Liver (tissue), 8 donors: ENCODE measurements at regions not wholly inside any gene's neighbourhood (a gene's known extent, or its start where the extent isn't known, plus 50 kb on each side); places are given as distances from the start of the nearest gene placed in this dataset.

Experiments used
- DNase-seq: peaks from one replicate; pipeline ENCODE4 v3.0.0-alpha.2; 2017; ENCODE audit warnings: low spot score
- H3K27ac ChIP-seq, 2 donors: one replicate each; pipeline ENCODE4 v1.7.0; 2013; ENCODE audit warnings: inconsistent platforms in 2 of 2, low read length in 2 of 2, control low read depth in 1 of 2, low read depth in 1 of 2, mild to moderate bottlenecking in 1 of 2
- H3K27me3 ChIP-seq, 4 donors: one replicate each; pipeline versions ENCODE4 v1.6.1 to v1.7.0; 2013; ENCODE audit warnings: low read length in 3 of 4, inconsistent platforms in 1 of 4, mild to moderate bottlenecking in 1 of 4, moderate library complexity in 1 of 4; ENCODE audit not compliant: control insufficient read depth in 4 of 4, insufficient read depth in 4 of 4
- H3K36me3 ChIP-seq, 4 donors: one replicate each; pipeline versions ENCODE4 v1.6.1 to v1.7.0; 2013; ENCODE audit warnings: low read length in 3 of 4, mild to moderate bottlenecking in 3 of 4, low read depth in 1 of 4, moderate library complexity in 1 of 4; ENCODE audit not compliant: control insufficient read depth in 4 of 4, insufficient read depth in 3 of 4
- H3K4me1 ChIP-seq, 4 donors: one replicate each; pipeline versions ENCODE4 v1.6.1 to v1.7.0; 2013; ENCODE audit warnings: low read length in 3 of 4, mild to moderate bottlenecking in 3 of 4, moderate library complexity in 1 of 4; ENCODE audit not compliant: control insufficient read depth in 4 of 4, insufficient read depth in 4 of 4
- H3K4me3 ChIP-seq, 3 donors: one replicate each; pipeline versions ENCODE4 v1.6.1 to v1.7.0; 2013; ENCODE audit warnings: low read length in 3 of 3, control low read depth in 1 of 3, low read depth in 1 of 3, mild to moderate bottlenecking in 1 of 3
- H3K9ac ChIP-seq, 2 donors: one replicate each; pipeline ENCODE4 v1.7.0; 2013; ENCODE audit warnings: low read length in 2 of 2, mild to moderate bottlenecking in 2 of 2, moderate library complexity in 2 of 2, control low read depth in 1 of 2, low read depth in 1 of 2
- H3K9me3 ChIP-seq, 4 donors: one replicate each; pipeline versions ENCODE4 v1.6.1 to v1.7.0; 2013; ENCODE audit warnings: low read length in 3 of 4; ENCODE audit not compliant: control insufficient read depth in 4 of 4
- EGR1 ChIP-seq, 2 donors: IDR thresholded peaks; 2 replicates each; pipeline ENCODE4 v1.6.1; 2016 to 2018; ENCODE audit warnings: antibody characterized with exemption in 2 of 2, low read depth in 2 of 2
- FOXA1 ChIP-seq: IDR thresholded peaks from 2 replicates; pipeline ENCODE4 v1.6.1; 2016; ENCODE audit warnings: antibody characterized with exemption
- FOXA2 ChIP-seq: IDR thresholded peaks from 2 replicates; pipeline ENCODE4 v1.6.1; 2016; ENCODE audit warnings: antibody characterized with exemption
- GABPA ChIP-seq, 2 donors: IDR thresholded peaks in 1 of 2; conservative IDR thresholded peaks in 1 of 2; 2 replicates each; pipeline ENCODE4 v1.6.1; 2016; ENCODE audit warnings: antibody characterized with exemption in 2 of 2, mild to moderate bottlenecking in 1 of 2, moderate library complexity in 1 of 2
- HNF4A ChIP-seq, 2 donors: conservative IDR thresholded peaks; 2 replicates each; pipeline ENCODE4 v1.6.1; 2016; ENCODE audit warnings: antibody characterized with exemption in 2 of 2, mild to moderate bottlenecking in 2 of 2
- HNF4G ChIP-seq: IDR thresholded peaks from 2 replicates; pipeline ENCODE4 v1.6.1; 2016; ENCODE audit warnings: antibody characterized with exemption
- JUND ChIP-seq, 2 donors: IDR thresholded peaks; 2 replicates each; pipeline ENCODE4 v1.6.1; 2016; ENCODE audit warnings: antibody characterized with exemption in 2 of 2
- NR2F2 ChIP-seq: IDR thresholded peaks from 2 replicates; pipeline ENCODE4 v1.6.1; 2016; ENCODE audit warnings: antibody characterized with exemption
- RAD21 ChIP-seq, 2 donors: IDR thresholded peaks; 2 replicates each; pipeline ENCODE4 v1.6.1; 2016; ENCODE audit warnings: antibody characterized with exemption in 2 of 2, mild to moderate bottlenecking in 2 of 2
- RXRA ChIP-seq, 2 donors: IDR thresholded peaks; 2 replicates each; pipeline ENCODE4 v1.6.1; 2017 to 2018; ENCODE audit warnings: antibody characterized with exemption in 2 of 2, mild to moderate bottlenecking in 1 of 2
- SP1 ChIP-seq: IDR thresholded peaks from 2 replicates; pipeline ENCODE4 v1.6.1; 2018; ENCODE audit warnings: antibody characterized with exemption, mild to moderate bottlenecking
- TAF1 ChIP-seq: conservative IDR thresholded peaks from 2 replicates; pipeline ENCODE4 v1.6.1; 2016; ENCODE audit warnings: antibody characterized with exemption, mild to moderate bottlenecking
- YY1 ChIP-seq: IDR thresholded peaks from 2 replicates; pipeline ENCODE4 v1.6.1; 2016; ENCODE audit warnings: antibody characterized with exemption, mild to moderate bottlenecking
- WGBS: extraction: QIAGEN DNeasy Blood & Tissue Kit; methylation state at CpG from one replicate; pipeline ENCODE4 v1.1.7; 2013; 5-methylcytosine and 5-hydroxymethylcytosine counted together
- TF ChIP-seq, protein P1 (sequence below): fragments of 150-350 bp; IDR thresholded peaks from 2 replicates; pipeline ENCODE4 v1.5.1; 2017; ENCODE audit warnings: improper control_type of control experiment, low read depth, low read length; ENCODE audit not compliant: missing input control
- TF ChIP-seq, protein P2 (sequence below): IDR thresholded peaks from 2 replicates; pipeline ENCODE4 v1.6.1; 2016; ENCODE audit warnings: antibody characterized with exemption
- TF ChIP-seq, protein P3 (sequence below): IDR thresholded peaks from 2 replicates; pipeline ENCODE4 v1.6.1; 2016; ENCODE audit warnings: antibody characterized with exemption
- donor health status: healthy.
- donor health status: healthy.
- donor health status: healthy.
- donor health status: healthy.
- donor health status: healthy.

DNA sequence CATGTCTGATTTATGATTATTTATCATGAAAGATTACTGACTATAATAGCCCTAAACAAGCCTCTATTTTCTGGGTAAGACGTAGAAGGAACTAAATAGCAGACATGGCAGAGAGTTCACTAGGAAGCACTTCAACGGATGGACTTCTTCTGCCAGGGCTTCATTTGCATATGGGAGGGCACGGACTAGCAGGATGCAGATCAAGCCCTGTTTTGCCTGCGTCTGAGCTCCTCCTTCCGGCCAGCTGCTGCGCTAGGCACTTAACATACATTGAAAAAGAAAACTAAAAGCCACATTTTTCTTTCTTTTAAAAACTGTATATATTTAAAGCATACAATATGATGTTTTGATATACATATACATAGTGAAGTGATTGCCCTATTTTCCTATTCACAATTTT is 340.0 kb upstream of the MEX3C start:
- Histone ChIP-seq H3K4me3 (no peak overlapping the region), H3K27ac (no peak overlapping the region), H3K4me1 (no peaks in the 10 kb centered on the region), H3K27me3 (no peaks in the 10 kb centered on the region), H3K9me3 (no peaks in the 10 kb centered on the region), H3K36me3 (no peaks in the 10 kb centered on the region), H3K9ac (no peak overlapping the region)
- TF ChIP-seq YY1: no peak
- TF ChIP-seq FOXA2: no peak
- no peak for TF ChIP-seq HNF4A (conservative IDR thresholded peaks at IDR 0.05)
- no peak for TF ChIP-seq FOXA1
- peak; percentile 10 to 17 for TF ChIP-seq RAD21 (IDR thresholded peaks at IDR 0.05)
- WGBS: 13% methylated on average over 6 of the region's 6 CpGs
- DNase-seq: no peak

DNA sequence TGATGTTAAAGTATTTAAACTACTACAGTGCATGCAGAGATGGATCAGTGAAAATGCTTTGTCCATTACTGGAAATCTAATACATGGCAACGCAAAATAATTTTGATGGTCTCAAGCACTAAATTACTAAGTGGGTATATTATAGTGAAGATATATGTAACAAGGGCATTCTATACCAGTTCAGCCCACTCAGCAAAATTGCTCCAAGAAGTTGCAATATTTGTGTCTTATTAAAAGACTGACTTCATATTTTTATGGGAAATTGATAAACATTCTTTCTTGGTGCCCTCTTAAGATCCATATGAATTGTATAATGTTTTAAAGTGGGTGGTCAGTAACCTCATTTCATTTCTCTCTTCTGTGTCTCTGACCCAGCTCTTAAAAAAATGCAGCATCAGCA is 343.1 kb upstream of the MEX3C start:
- Histone ChIP-seq H3K4me1 (no peaks in the 10 kb centered on the region), H3K4me3 (no peak overlapping the region), H3K9me3 (no peaks in the 10 kb centered on the region), H3K27me3 (no peaks in the 10 kb centered on the region), H3K27ac (no peak overlapping the region), H3K36me3 (no peaks in the 10 kb centered on the region), H3K9ac (no peak overlapping the region)
- no peak for TF ChIP-seq JUND (IDR thresholded peaks at IDR 0.05)
- no peak for TF ChIP-seq HNF4G
- no peak for TF ChIP-seq HNF4A (conservative IDR thresholded peaks at IDR 0.05)
- 98% methylated on average over 1 of the region's 1 CpG for WGBS
- no peak for DNase-seq

DNA sequence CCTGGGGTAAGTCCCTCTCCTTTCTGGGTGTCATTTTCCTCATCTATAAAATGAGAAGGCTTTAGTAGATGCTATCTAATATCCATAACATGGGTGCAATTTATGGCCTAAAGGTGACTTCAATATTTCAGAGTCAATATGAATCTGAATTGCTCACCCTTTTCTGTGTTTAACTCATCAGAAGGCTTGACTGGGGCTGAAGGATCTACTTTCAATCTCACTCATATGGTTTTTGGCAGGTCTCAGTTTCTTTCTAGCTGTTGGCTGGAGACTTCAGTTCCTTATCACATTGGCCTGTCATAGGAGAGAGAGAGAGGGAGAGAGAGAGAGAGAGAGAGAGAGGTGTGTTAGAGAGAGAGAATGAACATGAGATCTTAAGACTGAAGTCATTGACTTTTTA is 343.7 kb upstream of the MEX3C start:
- no peaks in the 10 kb centered on the region for H3K27me3 ChIP-seq
- DNase-seq: no peak
- H3K4me1 ChIP-seq: no peaks in the 10 kb centered on the region
- TF ChIP-seq, protein P1, sequence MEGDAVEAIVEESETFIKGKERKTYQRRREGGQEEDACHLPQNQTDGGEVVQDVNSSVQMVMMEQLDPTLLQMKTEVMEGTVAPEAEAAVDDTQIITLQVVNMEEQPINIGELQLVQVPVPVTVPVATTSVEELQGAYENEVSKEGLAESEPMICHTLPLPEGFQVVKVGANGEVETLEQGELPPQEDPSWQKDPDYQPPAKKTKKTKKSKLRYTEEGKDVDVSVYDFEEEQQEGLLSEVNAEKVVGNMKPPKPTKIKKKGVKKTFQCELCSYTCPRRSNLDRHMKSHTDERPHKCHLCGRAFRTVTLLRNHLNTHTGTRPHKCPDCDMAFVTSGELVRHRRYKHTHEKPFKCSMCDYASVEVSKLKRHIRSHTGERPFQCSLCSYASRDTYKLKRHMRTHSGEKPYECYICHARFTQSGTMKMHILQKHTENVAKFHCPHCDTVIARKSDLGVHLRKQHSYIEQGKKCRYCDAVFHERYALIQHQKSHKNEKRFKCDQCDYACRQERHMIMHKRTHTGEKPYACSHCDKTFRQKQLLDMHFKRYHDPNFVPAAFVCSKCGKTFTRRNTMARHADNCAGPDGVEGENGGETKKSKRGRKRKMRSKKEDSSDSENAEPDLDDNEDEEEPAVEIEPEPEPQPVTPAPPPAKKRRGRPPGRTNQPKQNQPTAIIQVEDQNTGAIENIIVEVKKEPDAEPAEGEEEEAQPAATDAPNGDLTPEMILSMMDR: no peak
- TF ChIP-seq NR2F2 (no peak), TAF1 (no peak)
- H3K9ac ChIP-seq: no peak overlapping the region
- no peak overlapping the region for H3K4me3 ChIP-seq
- no peak overlapping the region for H3K27ac ChIP-seq
- H3K36me3 ChIP-seq: no peaks in the 10 kb centered on the region
- no peaks in the 10 kb centered on the region for H3K9me3 ChIP-seq

DNA sequence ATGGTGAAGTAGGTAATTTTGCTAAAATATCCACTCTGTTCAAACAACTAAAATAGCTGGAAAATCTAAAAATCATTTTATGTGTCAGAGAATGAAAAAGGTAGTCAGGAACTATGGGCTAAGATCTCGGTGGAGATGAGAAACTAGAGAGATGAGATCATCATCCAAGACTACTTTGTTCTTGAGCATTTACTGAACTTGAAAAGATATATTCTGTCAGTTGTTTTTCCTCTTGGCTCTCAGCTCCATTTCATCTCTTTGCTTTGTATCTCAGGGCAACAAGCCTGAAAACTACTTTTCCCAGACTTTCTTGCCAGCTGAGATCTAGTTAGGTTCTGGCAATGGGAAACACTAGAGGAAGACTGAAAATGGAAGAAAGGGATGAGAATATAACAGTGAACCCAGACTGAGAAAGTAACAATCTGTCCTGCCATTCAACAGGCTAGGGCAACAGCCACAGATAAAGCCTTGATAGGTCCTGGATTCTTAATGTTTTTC is 346.2 kb upstream of the MEX3C start:
- no peak overlapping the region for H3K9ac ChIP-seq
- H3K4me3 ChIP-seq: no peak overlapping the region
- H3K9me3 ChIP-seq: no peaks in the 10 kb centered on the region
- no peak overlapping the region for H3K27ac ChIP-seq
- 79% methylated on average over 1 of the region's 1 CpG for WGBS
- H3K36me3 ChIP-seq: no peaks in the 10 kb centered on the region
- DNase-seq: no peak
- H3K4me1 ChIP-seq: no peaks in the 10 kb centered on the region
- no peaks in the 10 kb centered on the region for H3K27me3 ChIP-seq
- no peak for TF ChIP-seq RXRA (IDR thresholded peaks at IDR 0.05)
- no peak for TF ChIP-seq JUND (IDR thresholded peaks at IDR 0.05)
- no peak for TF ChIP-seq HNF4G
- TF ChIP-seq, protein P1: no peak
- TF ChIP-seq NR2F2: no peak
- TF ChIP-seq TAF1: no peak
- TF ChIP-seq FOXA1: no peak
- no peak for TF ChIP-seq RAD21 (IDR thresholded peaks at IDR 0.05)
- TF ChIP-seq, protein P2, sequence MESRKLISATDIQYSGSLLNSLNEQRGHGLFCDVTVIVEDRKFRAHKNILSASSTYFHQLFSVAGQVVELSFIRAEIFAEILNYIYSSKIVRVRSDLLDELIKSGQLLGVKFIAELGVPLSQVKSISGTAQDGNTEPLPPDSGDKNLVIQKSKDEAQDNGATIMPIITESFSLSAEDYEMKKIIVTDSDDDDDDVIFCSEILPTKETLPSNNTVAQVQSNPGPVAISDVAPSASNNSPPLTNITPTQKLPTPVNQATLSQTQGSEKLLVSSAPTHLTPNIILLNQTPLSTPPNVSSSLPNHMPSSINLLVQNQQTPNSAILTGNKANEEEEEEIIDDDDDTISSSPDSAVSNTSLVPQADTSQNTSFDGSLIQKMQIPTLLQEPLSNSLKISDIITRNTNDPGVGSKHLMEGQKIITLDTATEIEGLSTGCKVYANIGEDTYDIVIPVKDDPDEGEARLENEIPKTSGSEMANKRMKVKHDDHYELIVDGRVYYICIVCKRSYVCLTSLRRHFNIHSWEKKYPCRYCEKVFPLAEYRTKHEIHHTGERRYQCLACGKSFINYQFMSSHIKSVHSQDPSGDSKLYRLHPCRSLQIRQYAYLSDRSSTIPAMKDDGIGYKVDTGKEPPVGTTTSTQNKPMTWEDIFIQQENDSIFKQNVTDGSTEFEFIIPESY: no peak
- TF ChIP-seq FOXA2: no peak
- TF ChIP-seq, protein P3, sequence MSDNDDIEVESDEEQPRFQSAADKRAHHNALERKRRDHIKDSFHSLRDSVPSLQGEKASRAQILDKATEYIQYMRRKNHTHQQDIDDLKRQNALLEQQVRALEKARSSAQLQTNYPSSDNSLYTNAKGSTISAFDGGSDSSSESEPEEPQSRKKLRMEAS: no peak
- TF ChIP-seq EGR1 (IDR thresholded peaks at IDR 0.05; ENCODE audit: low read depth in 2 of 2): no peak
- TF ChIP-seq SP1: no peak
- TF ChIP-seq GABPA (IDR thresholded peaks at IDR 0.05 in 1 of 2, conservative IDR thresholded peaks at IDR 0.05 in 1 of 2): no peak
